OCI-LY7 (cell line): ENCODE measurements at regions not wholly inside any gene's neighbourhood (a gene's known extent, or its start where the extent isn't known, plus 50 kb on each side); places are given as distances from the start of the nearest gene placed in this dataset.

Source experiments
- BruUV-seq: library from RNA; stranded (reverse); fragments of 400-500 nt; replicated peaks from 2 replicates; lab custom pipeline; 2021; lab: Mats Ljungman, UMichigan
- CTCF ChIA-PET: fragments of 300-600 bp; sonication (Branson Sonifier 250); formaldehyde crosslinking; loops from one replicate; lab custom pipeline; 2022; ENCODE audit warnings: antibody characterized with exemption; ENCODE audit not compliant: unreplicated experiment; lab: Charles Lee
- POLR2A ChIA-PET: fragments of 300-600 bp; sonication (Branson Sonifier 250); formaldehyde crosslinking; loops from one replicate; lab custom pipeline; 2022; ENCODE audit warnings: antibody characterized with exemption; lab: Charles Lee
- DNase-seq: peaks from one replicate; pipeline ENCODE4 v3.0.0-alpha.2; 2015; ENCODE audit warnings: low spot score
- H2AFZ ChIP-seq: fragments of 200-600 bp; sonication (generic), shearing (Covaris generic); 2 replicates; pipeline ENCODE4 v1.6.1; 2014; ENCODE audit warnings: mild to moderate bottlenecking, antibody characterized with exemption, low read length, moderate library complexity
- H3K27ac ChIP-seq: fragments of 200-600 bp; sonication (generic); 2 replicates; pipeline ENCODE4 v1.5.1; 2014; ENCODE audit warnings: mixed run types, low read depth, mild to moderate bottlenecking, moderate library complexity, low read length, inconsistent platforms; ENCODE audit not compliant: poor library complexity, severe bottlenecking
- H3K36me3 ChIP-seq: fragments of 200-600 bp; sonication (generic); 2 replicates; pipeline ENCODE4 v1.6.1; 2014; ENCODE audit warnings: mild to moderate bottlenecking, antibody characterized with exemption, low read length, moderate library complexity, mixed read lengths; ENCODE audit not compliant: insufficient read depth
- H3K4me1 ChIP-seq: fragments of 200-600 bp; sonication (generic); 2 replicates; pipeline ENCODE4 v1.5.1; 2014; ENCODE audit warnings: mild to moderate bottlenecking, low read length; ENCODE audit not compliant: insufficient read depth, poor library complexity, severe bottlenecking
- H3K4me2 ChIP-seq: fragments of 200-600 bp; sonication (generic); 2 replicates; pipeline ENCODE4 v1.6.1; 2014; ENCODE audit warnings: mild to moderate bottlenecking, low read length
- H3K4me3 ChIP-seq: fragments of 200-600 bp; sonication (generic); 2 replicates; pipeline ENCODE4 v1.5.1; 2014; ENCODE audit warnings: mild to moderate bottlenecking, low read depth, low read length; ENCODE audit not compliant: poor library complexity, severe bottlenecking
- H3K79me2 ChIP-seq: fragments of 200-600 bp; sonication (generic); 2 replicates; pipeline ENCODE4 v1.6.1; 2016; ENCODE audit warnings: low read depth, mild to moderate bottlenecking, low read length, moderate library complexity, mixed read lengths; ENCODE audit not compliant: insufficient read depth
- H3K9me2 ChIP-seq: fragments of 200-600 bp; sonication (generic); 2 replicates; pipeline ENCODE4 v1.6.1; 2016; ENCODE audit warnings: mild to moderate bottlenecking, low read length, mixed read lengths; ENCODE audit not compliant: insufficient read depth
- H3K9me3 ChIP-seq: fragments of 200-600 bp; sonication (generic); 2 replicates; pipeline ENCODE4 v1.6.1; 2014; ENCODE audit warnings: mild to moderate bottlenecking, mixed run types, low read length, mixed read lengths
- H4K20me1 ChIP-seq: fragments of 200-600 bp; sonication (generic); 2 replicates; pipeline ENCODE4 v1.6.1; 2014; ENCODE audit warnings: mild to moderate bottlenecking, antibody characterized with exemption, low read length, moderate library complexity, mixed read lengths; ENCODE audit not compliant: insufficient read depth
- EZH2phosphoT487 ChIP-seq: fragments of 200-600 bp; sonication (generic); IDR thresholded peaks from 2 replicates; pipeline ENCODE4 v1.6.1; 2018; ENCODE audit warnings: low read depth, borderline replicate concordance, mild to moderate bottlenecking, mixed run types, antibody characterized with exemption, low read length, moderate library complexity, mixed read lengths
- intact Hi-C: fragments of 100-400 bp; cut with micrococcal nuclease; formaldehyde crosslinking; loops from one replicate; pipeline ENCODE4 v1.10.0; 2022; ENCODE audit not compliant: unreplicated experiment
- TF ChIP-seq, protein P1 (sequence below): fragments of 200-600 bp; sonication (generic); conservative IDR thresholded peaks from 2 replicates; pipeline ENCODE4 v1.5.1; 2014; ENCODE audit warnings: mild to moderate bottlenecking, antibody characterized with exemption, low read length, moderate library complexity, mixed read lengths

GRCh38 chr3:36142746-36143145 is 237.6 kb upstream of the STAC start:
- no peaks in the 10 kb centered on the region for H3K9me2 ChIP-seq
- no peaks in the 10 kb centered on the region for H4K20me1 ChIP-seq
- ChIA-PET POLR2A (no interaction called here), CTCF (no interaction called here)
- no peak overlapping the region for H2AFZ ChIP-seq
- no peaks in the 10 kb centered on the region for H3K79me2 ChIP-seq
- no peak overlapping the region for H3K27ac ChIP-seq
- intact Hi-C loops = no loop called here
- no peak overlapping the region for H3K4me2 ChIP-seq
- no peaks in the 10 kb centered on the region for H3K36me3 ChIP-seq
- no peak overlapping the region for H3K4me3 ChIP-seq
- no peaks in the 10 kb centered on the region for H3K9me3 ChIP-seq
- no peak for DNase-seq
- no peak for TF ChIP-seq EZH2phosphoT487
- TF ChIP-seq, protein P1, sequence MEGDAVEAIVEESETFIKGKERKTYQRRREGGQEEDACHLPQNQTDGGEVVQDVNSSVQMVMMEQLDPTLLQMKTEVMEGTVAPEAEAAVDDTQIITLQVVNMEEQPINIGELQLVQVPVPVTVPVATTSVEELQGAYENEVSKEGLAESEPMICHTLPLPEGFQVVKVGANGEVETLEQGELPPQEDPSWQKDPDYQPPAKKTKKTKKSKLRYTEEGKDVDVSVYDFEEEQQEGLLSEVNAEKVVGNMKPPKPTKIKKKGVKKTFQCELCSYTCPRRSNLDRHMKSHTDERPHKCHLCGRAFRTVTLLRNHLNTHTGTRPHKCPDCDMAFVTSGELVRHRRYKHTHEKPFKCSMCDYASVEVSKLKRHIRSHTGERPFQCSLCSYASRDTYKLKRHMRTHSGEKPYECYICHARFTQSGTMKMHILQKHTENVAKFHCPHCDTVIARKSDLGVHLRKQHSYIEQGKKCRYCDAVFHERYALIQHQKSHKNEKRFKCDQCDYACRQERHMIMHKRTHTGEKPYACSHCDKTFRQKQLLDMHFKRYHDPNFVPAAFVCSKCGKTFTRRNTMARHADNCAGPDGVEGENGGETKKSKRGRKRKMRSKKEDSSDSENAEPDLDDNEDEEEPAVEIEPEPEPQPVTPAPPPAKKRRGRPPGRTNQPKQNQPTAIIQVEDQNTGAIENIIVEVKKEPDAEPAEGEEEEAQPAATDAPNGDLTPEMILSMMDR = no peak
- H3K4me1 ChIP-seq = no peaks in the 10 kb centered on the region
- BruUV-seq = no TSS peak

GRCh38 chr3:36146404-36146803 is 233.9 kb upstream of the STAC start:
- no peaks in the 10 kb centered on the region for H3K4me1 ChIP-seq
- DNase-seq = no peak
- ChIA-PET POLR2A (no interaction called here), CTCF (no interaction called here)
- H3K27ac ChIP-seq = no peak overlapping the region
- no peak for TF ChIP-seq EZH2phosphoT487
- TF ChIP-seq, protein P1 = no peak
- no peaks in the 10 kb centered on the region for H3K79me2 ChIP-seq
- no peaks in the 10 kb centered on the region for H3K36me3 ChIP-seq
- no peak overlapping the region for H2AFZ ChIP-seq
- no peaks in the 10 kb centered on the region for H4K20me1 ChIP-seq
- H3K4me3 ChIP-seq = no peak overlapping the region
- H3K4me2 ChIP-seq = no peak overlapping the region
- intact Hi-C loops = no loop called here
- BruUV-seq = no TSS peak
- H3K9me3 ChIP-seq = no peaks in the 10 kb centered on the region
- no peaks in the 10 kb centered on the region for H3K9me2 ChIP-seq

DNA sequence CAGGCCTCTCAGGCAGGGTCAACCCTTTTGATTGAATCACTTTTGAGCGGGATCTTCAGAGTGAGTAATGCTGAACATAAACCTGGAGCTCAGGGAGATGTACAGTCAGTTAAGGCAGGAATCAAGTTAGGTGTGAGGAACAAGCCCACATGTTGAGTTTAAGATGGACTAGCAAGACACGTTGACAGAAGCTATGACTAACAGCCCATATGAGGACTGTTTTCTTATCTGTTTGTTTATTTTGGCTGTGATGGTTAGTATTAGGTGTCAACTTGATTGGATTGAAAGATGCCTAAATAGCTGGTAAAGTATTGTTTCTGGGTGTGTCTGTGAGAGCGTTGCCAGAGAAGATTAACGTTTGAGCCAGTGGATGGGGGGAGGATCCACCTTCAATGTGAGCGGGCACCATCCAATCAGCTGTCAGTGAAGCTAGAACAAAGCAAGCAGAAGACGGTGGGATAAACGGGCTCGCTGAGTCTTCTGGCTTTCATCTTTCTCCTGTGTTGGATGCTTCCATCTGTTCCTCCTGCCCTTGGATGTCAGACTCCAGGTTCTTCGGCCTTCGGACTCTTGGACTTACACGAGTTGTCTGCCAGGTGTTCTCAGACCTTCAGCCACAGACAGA is 232.3 kb upstream of the STAC start:
- H2AFZ ChIP-seq = no peak overlapping the region
- TF ChIP-seq, protein P1 = no peak
- TF ChIP-seq EZH2phosphoT487 = no peak
- no peaks in the 10 kb centered on the region for H3K36me3 ChIP-seq
- no peak overlapping the region for H3K27ac ChIP-seq
- H3K4me1 ChIP-seq = no peaks in the 10 kb centered on the region
- H3K79me2 ChIP-seq = no peaks in the 10 kb centered on the region
- H4K20me1 ChIP-seq = no peaks in the 10 kb centered on the region
- no peak for DNase-seq
- CTCF ChIA-PET = no interaction called here
- intact Hi-C loops = no loop called here
- H3K4me3 ChIP-seq = no peak overlapping the region
- H3K4me2 ChIP-seq = no peak overlapping the region
- BruUV-seq = no TSS peak
- POLR2A ChIA-PET = no interaction called here
- no peaks in the 10 kb centered on the region for H3K9me3 ChIP-seq
- no peaks in the 10 kb centered on the region for H3K9me2 ChIP-seq
